GM21529 (cell line): ENCODE measurements at regions not wholly inside any gene's neighbourhood (a gene's known extent, or its start where the extent isn't known, plus 50 kb on each side); places are given as distances from the start of the nearest gene placed in this dataset.

Experiments
- ATAC-seq: cut with Tn5 transposase; IDR thresholded peaks from one replicate; pipeline ENCODE4 v1.9.1; 2021; ENCODE audit not compliant: unreplicated experiment

DNA sequence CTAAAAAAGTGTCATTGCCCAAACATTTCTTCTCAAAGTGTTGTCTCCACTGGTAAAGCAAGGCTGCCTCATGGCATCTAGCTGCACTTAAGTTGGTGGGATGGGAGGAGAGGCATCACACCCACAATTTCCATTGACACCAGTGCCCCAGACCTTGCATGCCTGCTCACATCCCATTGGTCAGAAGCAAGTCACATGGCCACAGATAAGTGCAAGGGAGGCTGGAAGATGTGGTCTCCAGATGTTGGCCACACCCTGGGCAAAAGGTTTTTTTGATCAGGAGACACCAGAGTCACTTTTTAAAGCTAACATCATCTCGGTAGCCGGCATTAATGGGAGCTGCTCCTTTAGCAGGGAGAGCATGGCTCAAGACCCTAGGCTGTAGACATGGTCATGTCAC is 157.1 kb upstream of the CST7 start:
- no peak for ATAC-seq

GRCh38 chr20:24792641-24793495 is 156.2 kb upstream of the CST7 start:
- ATAC-seq, result no peak

- ATAC-seq, result no peak
Observed at GRCh38 chr20:24795436-24795835, 153.6 kb upstream of the CST7 start.

- no peak for ATAC-seq
Observed at GRCh38 chr20:24796236-24796635, 152.8 kb upstream of the CST7 start.

GRCh38 chr20:24797113-24797512 is 152.0 kb upstream of the CST7 start:
- ATAC-seq, result no peak

- ATAC-seq, result no peak
Observed at GRCh38 chr20:24797745-24798655, 151.1 kb upstream of the CST7 start.

- ATAC-seq, result no peak
Observed at GRCh38 chr20:24798930-24799705, 150.0 kb upstream of the CST7 start.

- no peak for ATAC-seq
Observed at GRCh38 chr20:24799971-24800580, 149.0 kb upstream of the CST7 start.

- ATAC-seq, result no peak
Observed at GRCh38 chr20:24802286-24802820, 146.7 kb upstream of the CST7 start.

DNA sequence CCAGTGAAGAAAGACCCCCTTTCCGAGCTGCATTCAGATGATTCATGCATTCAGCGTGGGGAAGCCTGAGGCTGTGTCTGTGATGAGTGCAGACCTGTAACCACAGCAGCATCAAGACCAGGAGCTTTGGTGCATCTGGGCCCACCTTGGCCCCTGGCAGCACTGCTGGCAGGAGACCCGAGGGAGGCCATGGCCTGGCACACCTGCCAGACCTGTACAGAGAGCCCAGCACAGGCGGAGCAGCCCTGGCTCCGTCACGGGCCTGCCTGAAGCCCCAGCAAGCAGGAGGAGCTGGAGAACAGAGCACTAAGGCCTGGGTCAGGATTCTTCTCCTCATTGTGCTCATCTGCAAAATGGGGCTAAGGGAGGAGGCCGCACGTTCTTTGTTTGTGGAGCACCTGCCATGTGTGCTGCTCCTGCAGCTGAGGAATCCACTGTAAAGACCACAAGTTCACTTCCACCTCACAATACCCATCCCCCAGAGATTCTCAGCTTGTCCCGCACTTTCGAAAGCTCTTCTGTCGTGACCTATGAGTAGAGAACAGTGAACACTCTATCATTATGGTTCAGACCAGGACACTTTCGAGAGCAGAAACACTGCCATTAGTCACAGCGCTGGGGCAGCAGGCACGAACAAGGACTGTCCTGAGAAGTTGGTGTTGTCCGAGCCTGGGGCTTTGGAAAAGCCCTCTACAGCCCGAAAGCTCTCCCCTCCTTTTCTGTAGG is 144.4 kb upstream of the CST7 start:
- no peak for ATAC-seq

DNA sequence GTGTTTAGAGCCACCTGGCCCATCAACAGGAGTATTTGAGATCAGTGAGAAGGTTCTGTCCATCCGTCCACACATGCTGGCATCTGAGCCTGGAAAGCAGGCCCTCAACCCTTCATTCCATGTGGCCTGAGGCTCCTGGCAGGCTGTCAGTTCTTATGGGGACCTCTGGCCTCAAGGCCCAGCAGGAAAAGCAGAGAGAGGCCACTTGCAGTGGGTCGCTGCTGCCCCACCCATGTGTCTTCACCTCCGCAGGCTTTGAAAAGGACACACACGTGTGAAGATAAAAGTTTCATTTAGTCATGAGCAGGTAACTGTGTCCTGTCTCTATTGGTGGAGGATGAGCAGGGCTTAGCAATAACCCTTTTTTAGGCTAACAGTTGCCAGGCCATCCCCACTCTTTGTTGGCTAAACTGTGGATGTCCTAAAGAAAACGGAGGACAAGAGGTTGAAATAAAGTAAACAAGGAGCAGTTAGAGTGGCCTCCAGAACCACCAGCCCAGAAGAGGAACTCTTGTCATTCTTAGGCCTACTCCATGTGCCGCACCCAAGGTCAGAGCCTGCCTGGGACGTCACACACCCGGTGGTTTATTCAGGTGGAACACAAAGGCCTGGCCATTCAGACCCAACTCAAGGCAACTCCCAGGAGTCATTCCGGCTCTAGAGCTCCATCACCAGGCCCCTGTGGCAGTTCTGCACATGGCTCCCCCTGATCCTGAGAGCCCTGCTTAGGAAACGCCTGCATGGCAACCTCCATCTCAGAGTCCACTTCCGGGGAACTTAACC is 143.4 kb upstream of the CST7 start:
- ATAC-seq, result no peak

DNA sequence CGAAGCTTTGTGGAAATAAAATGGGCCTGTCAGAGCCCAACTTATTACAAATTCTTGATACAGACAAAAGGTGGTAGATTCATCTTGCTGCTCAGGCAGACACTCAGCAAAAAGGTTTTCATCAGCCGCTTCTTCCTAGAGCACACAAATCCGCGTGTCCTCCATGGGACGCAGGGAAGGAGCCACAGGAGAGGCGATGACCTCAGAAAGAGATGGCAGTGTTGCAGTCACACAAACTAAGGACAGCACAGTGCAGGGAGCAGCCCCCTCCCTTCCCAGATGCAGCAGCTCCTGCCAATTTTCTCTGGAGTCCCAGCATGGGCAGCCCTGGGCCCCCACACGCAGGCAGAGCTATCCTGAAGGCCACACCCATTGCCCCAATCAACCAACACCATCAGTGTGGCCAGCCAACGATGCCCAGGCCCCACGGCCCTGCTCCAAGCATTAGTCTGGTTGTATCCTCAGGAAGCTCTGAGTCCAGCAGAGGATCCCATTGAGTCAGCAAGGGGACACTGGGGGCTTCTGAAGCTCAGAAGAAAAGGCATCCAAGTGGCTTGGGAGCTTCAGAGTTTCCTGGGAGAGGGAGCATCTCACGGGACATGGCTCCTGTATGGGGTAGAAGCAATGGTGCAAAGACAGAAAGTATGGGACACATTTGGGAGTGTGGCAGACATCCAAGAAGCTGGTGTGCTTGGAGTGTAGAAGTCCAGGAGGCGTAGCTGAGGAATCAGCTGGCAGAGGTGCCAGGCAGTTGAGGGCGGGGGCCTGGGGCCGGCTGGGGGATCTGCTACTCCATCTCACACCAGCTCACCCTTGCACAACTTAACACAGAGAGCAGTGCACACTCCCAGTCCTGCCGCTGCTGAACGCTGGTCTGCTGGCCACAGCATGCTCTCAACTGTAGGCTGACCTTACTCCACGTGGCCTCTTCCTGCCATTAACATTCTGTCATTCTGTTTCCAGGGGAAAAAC is 142.1 kb upstream of the CST7 start:
- ATAC-seq, result no peak

GRCh38 chr20:24808616-24809015 is 140.5 kb upstream of the CST7 start:
- ATAC-seq, result no peak

DNA sequence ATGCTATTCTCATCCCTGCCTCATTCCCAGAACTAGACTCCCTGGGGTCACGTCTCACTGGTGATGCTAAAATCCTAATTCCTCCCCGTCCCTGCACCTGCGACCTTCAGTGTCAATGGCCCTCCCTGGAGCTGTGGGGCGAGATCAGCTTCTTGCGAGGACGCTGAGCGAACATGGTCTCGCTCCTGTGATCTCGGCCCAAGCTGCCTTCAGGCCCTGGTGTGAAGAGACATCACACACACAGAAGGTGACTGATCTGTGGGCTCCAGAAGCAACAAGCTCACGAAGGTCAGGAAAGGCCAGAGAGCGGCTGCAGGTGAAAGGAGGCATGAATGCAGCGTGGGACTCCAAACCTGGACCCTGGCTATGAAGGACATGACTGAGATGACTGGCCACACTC is 139.5 kb upstream of the CST7 start:
- ATAC-seq, result no peak

DNA sequence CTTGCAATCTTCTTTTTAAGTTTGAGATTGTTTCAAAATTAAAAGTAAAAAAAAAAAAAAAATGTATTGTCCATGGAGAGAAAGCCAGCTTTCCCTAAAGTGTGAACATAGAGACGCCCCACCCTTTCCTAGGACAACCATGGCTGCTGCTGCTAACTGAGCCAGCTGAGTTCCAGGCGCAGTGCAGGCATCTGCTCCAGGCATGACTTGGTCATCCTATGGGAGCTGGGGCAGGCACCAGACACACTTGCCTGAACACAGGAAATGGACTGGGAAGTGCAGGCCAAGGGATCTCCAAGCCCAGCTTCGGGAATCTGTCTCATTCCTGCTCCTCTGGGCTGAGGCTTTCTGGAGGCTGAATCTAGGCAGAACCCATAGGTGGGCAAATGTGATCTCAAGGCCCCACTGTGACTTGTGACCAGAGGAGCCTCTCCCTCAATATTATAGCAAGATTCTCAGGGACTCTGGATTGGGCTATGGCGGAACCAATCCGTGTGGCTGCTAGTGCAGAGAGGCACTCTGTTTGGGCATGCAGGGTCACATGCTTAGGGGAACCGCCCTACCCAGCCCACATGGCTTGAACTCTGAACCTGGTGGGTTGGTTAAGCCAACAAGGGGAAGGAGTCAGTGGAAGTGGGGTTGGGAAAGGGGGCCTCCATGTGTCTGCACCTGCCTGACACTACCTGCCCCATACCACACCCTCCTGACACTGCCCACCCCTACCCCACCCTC is 138.2 kb upstream of the CST7 start:
- ATAC-seq, result no peak

- no peak for ATAC-seq
Observed at GRCh38 chr20:24812373-24812772, 136.7 kb upstream of the CST7 start.

- ATAC-seq, result no peak
Observed at GRCh38 chr20:24813080-24813479, 136.0 kb upstream of the CST7 start.
